ENCODE measurements at regions not wholly inside any gene's neighbourhood (a gene's known extent, or its start where the extent isn't known, plus 50 kb on each side); places are given as distances from the start of the nearest gene placed in this dataset.

DNA sequence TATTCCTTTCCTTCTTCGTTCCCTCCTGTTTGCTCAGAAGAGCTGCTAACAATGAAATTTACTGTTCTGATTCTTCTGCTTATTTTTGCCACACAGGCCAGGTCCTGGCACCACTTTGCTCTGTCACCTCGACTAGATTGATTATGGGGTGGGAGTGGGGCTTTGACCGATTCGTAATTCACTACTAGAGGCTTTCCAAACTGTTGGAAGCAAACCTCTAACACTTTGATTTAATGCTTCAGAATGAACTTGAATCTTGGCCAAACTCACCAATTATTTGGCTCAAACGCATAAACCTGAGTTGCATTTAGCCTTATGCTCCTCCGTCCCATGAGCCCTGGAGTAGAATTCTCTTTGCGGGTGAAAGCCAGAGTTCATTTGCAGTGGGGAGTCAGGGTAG lies 476.2 kb upstream of the FZD8 start:
- TF ChIP-seq, protein P1, sequence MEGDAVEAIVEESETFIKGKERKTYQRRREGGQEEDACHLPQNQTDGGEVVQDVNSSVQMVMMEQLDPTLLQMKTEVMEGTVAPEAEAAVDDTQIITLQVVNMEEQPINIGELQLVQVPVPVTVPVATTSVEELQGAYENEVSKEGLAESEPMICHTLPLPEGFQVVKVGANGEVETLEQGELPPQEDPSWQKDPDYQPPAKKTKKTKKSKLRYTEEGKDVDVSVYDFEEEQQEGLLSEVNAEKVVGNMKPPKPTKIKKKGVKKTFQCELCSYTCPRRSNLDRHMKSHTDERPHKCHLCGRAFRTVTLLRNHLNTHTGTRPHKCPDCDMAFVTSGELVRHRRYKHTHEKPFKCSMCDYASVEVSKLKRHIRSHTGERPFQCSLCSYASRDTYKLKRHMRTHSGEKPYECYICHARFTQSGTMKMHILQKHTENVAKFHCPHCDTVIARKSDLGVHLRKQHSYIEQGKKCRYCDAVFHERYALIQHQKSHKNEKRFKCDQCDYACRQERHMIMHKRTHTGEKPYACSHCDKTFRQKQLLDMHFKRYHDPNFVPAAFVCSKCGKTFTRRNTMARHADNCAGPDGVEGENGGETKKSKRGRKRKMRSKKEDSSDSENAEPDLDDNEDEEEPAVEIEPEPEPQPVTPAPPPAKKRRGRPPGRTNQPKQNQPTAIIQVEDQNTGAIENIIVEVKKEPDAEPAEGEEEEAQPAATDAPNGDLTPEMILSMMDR (conservative IDR thresholded peaks at IDR 0.05; ENCODE audit: low read depth, low read length): no peak
- TF ChIP-seq, protein P2, sequence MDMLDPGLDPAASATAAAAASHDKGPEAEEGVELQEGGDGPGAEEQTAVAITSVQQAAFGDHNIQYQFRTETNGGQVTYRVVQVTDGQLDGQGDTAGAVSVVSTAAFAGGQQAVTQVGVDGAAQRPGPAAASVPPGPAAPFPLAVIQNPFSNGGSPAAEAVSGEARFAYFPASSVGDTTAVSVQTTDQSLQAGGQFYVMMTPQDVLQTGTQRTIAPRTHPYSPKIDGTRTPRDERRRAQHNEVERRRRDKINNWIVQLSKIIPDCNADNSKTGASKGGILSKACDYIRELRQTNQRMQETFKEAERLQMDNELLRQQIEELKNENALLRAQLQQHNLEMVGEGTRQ (IDR thresholded peaks at IDR 0.05; ENCODE audit: low read depth, low read length): no peak
- TF ChIP-seq RCOR1 (IDR thresholded peaks at IDR 0.05; ENCODE audit: insufficient replicate concordance, low read length) (no peak), POLR2A (IDR thresholded peaks at IDR 0.05; ENCODE audit: low read depth, low read length) (no peak), MAZ (IDR thresholded peaks at IDR 0.05; ENCODE audit: borderline replicate concordance, low read depth, low read length) (no peak), FOS (IDR thresholded peaks at IDR 0.05; ENCODE audit: low read depth, low read length) (no peak), MXI1 (IDR thresholded peaks at IDR 0.05; ENCODE audit: borderline replicate concordance, low read depth, low read length) (no peak), SMC3 (IDR thresholded peaks at IDR 0.05; ENCODE audit: low read depth, low read length) (no peak), RFX5 (IDR thresholded peaks at IDR 0.05; ENCODE audit: low read depth, low read length) (no peak), MAFK (IDR thresholded peaks at IDR 0.05; ENCODE audit: low read depth, low read length) (no peak), BHLHE40 (IDR thresholded peaks at IDR 0.05; ENCODE audit: low read depth, low read length) (no peak), RAD21 (IDR thresholded peaks at IDR 0.05; ENCODE audit: low read length) (no peak), CEBPB (IDR thresholded peaks at IDR 0.05; ENCODE audit: low read depth, low read length) (no peak), CHD1 (IDR thresholded peaks at IDR 0.05; ENCODE audit: low read depth, low read length) (no peak)

Measured in IMR-90 (cell line).